ENCODE measurements at regions not wholly inside any gene's neighbourhood (a gene's known extent, or its start where the extent isn't known, plus 50 kb on each side); places are given as distances from the start of the nearest gene placed in this dataset.

GRCh38 chr10:129055986-129056385 lies 411.1 kb upstream of the MGMT start:
- H3K9me3 ChIP-seq, result no peaks in the 10 kb centered on the region
- H3K4me3 ChIP-seq, result no peak overlapping the region
- no peak for TF ChIP-seq POLR2A (IDR thresholded peaks at IDR 0.05)
- TF ChIP-seq CTCF (IDR thresholded peaks at IDR 0.05), result no peak
- no peak for DNase-seq
- H3K4me1 ChIP-seq, result no peaks in the 10 kb centered on the region
- no peaks in the 10 kb centered on the region for H3K36me3 ChIP-seq
- no peak overlapping the region for H3K27ac ChIP-seq
- intact Hi-C loops (cut with DNase I; ENCODE audit: low total_unique reads), result no loop called here
- no peaks in the 10 kb centered on the region for H3K27me3 ChIP-seq

GRCh38 chr10:129056734-129057689 lies 410.0 kb upstream of the MGMT start:
- TF ChIP-seq POLR2A (IDR thresholded peaks at IDR 0.05) (no peak), CTCF (IDR thresholded peaks at IDR 0.05) (no peak)
- intact Hi-C loops (cut with DNase I; ENCODE audit: low total_unique reads), result no loop called here

GRCh38 chr10:129057856-129058663 lies 409.0 kb upstream of the MGMT start:
- Histone ChIP-seq H3K4me3 (no peak overlapping the region), H3K4me1 (no peaks in the 10 kb centered on the region), H3K9me3 (no peaks in the 10 kb centered on the region), H3K36me3 (no peaks in the 10 kb centered on the region), H3K27me3 (no peaks in the 10 kb centered on the region), H3K27ac (no peak overlapping the region)
- intact Hi-C loops (cut with DNase I; ENCODE audit: low total_unique reads), result no loop called here
- no peak for TF ChIP-seq CTCF (IDR thresholded peaks at IDR 0.05)
- no peak for TF ChIP-seq POLR2A (IDR thresholded peaks at IDR 0.05)
- DNase-seq, result no peak

More at GRCh38 chr10:129056734-129057689, 410.0 kb upstream of the MGMT start:
- H3K27me3 ChIP-seq, result no peaks in the 10 kb centered on the region
- H3K36me3 ChIP-seq, result no peaks in the 10 kb centered on the region
- no peak for DNase-seq
- no peak overlapping the region for H3K4me3 ChIP-seq
- no peaks in the 10 kb centered on the region for H3K9me3 ChIP-seq
- H3K27ac ChIP-seq, result no peak overlapping the region
- H3K4me1 ChIP-seq, result no peaks in the 10 kb centered on the region

- H3K36me3 ChIP-seq, result no peaks in the 10 kb centered on the region
- TF ChIP-seq POLR2A (IDR thresholded peaks at IDR 0.05), result no peak
- TF ChIP-seq CTCF (IDR thresholded peaks at IDR 0.05), result no peak
Observed at GRCh38 chr10:129058664-129059155, 408.3 kb upstream of the MGMT start.

More at GRCh38 chr10:129058664-129059155, 408.3 kb upstream of the MGMT start:
- Histone ChIP-seq H3K4me3 (no peak overlapping the region), H3K27me3 (no peaks in the 10 kb centered on the region), H3K27ac (no peak overlapping the region), H3K4me1 (no peaks in the 10 kb centered on the region), H3K9me3 (no peaks in the 10 kb centered on the region)
- intact Hi-C loops (cut with DNase I; ENCODE audit: low total_unique reads), result no loop called here
- DNase-seq, result no peak

All from uterus (tissue), 3 donors.